HUES48 (cell line): ENCODE measurements at regions not wholly inside any gene's neighbourhood (a gene's known extent, or its start where the extent isn't known, plus 50 kb on each side); places are given as distances from the start of the nearest gene placed in this dataset.

Experiments
- H3K27ac ChIP-seq: one replicate; pipeline ENCODE4 v1.7.0; 2013; ENCODE audit warnings: low read depth, low read length, inconsistent platforms
- H3K27me3 ChIP-seq: 2 replicates; pipeline ENCODE4 v1.6.1; 2013; ENCODE audit warnings: mild to moderate bottlenecking, low read length; ENCODE audit not compliant: control insufficient read depth, insufficient read depth
- H3K36me3 ChIP-seq: 2 replicates; pipeline ENCODE4 v1.6.1; 2013; ENCODE audit warnings: low read length; ENCODE audit not compliant: control insufficient read depth, insufficient read depth
- H3K4me1 ChIP-seq: 2 replicates; pipeline ENCODE4 v1.6.1; 2013; ENCODE audit warnings: mild to moderate bottlenecking, low read length; ENCODE audit not compliant: control insufficient read depth, insufficient read depth
- H3K4me3 ChIP-seq: 2 replicates; pipeline ENCODE4 v1.5.1; 2013; ENCODE audit warnings: mild to moderate bottlenecking, low read depth, low read length
- H3K9ac ChIP-seq: 2 replicates; pipeline ENCODE4 v1.6.1; 2013; ENCODE audit warnings: mild to moderate bottlenecking, low read depth, low read length, moderate library complexity
- H3K9me3 ChIP-seq: 2 replicates; pipeline ENCODE4 v1.6.1; 2013; ENCODE audit warnings: low read length; ENCODE audit not compliant: control insufficient read depth, insufficient read depth

- H3K36me3 ChIP-seq, result no peaks in the 10 kb centered on the region
- no peaks in the 10 kb centered on the region for H3K9me3 ChIP-seq
- no peaks in the 10 kb centered on the region for H3K4me1 ChIP-seq
- H3K27me3 ChIP-seq, result no peaks in the 10 kb centered on the region
- H3K27ac ChIP-seq, result no peak overlapping the region
- no peak overlapping the region for H3K4me3 ChIP-seq
- no peak overlapping the region for H3K9ac ChIP-seq
Observed at GRCh38 chr5:60261732-60262131, 368.2 kb upstream of the PDE4D start.

GRCh38 chr5:60260658-60261057 is 367.1 kb upstream of the PDE4D start:
- no peaks in the 10 kb centered on the region for H3K9me3 ChIP-seq
- H3K4me1 ChIP-seq, result no peaks in the 10 kb centered on the region
- H3K9ac ChIP-seq, result no peak overlapping the region
- H3K4me3 ChIP-seq, result no peak overlapping the region
- no peak overlapping the region for H3K27ac ChIP-seq
- H3K27me3 ChIP-seq, result no peaks in the 10 kb centered on the region
- H3K36me3 ChIP-seq, result no peaks in the 10 kb centered on the region

GRCh38 chr5:60259730-60260129 is 366.2 kb upstream of the PDE4D start:
- Histone ChIP-seq H3K36me3 (no peaks in the 10 kb centered on the region), H3K4me3 (no peak overlapping the region), H3K9me3 (no peaks in the 10 kb centered on the region), H3K27ac (no peak overlapping the region), H3K4me1 (no peaks in the 10 kb centered on the region), H3K27me3 (no peaks in the 10 kb centered on the region), H3K9ac (no peak overlapping the region)

- Histone ChIP-seq H3K4me1 (no peaks in the 10 kb centered on the region), H3K9ac (no peak overlapping the region), H3K36me3 (no peaks in the 10 kb centered on the region), H3K27me3 (no peaks in the 10 kb centered on the region), H3K27ac (no peak overlapping the region), H3K9me3 (no peaks in the 10 kb centered on the region), H3K4me3 (no peak overlapping the region)
Observed at GRCh38 chr5:60257596-60258271, 364.2 kb upstream of the PDE4D start.

GRCh38 chr5:60256546-60256945 is 363.0 kb upstream of the PDE4D start:
- Histone ChIP-seq H3K36me3 (no peaks in the 10 kb centered on the region), H3K4me3 (no peak overlapping the region), H3K9ac (no peak overlapping the region), H3K9me3 (no peaks in the 10 kb centered on the region), H3K27ac (no peak overlapping the region), H3K27me3 (no peaks in the 10 kb centered on the region), H3K4me1 (no peaks in the 10 kb centered on the region)

- Histone ChIP-seq H3K9ac (no peak overlapping the region), H3K27me3 (no peaks in the 10 kb centered on the region), H3K4me3 (no peak overlapping the region), H3K9me3 (no peaks in the 10 kb centered on the region), H3K36me3 (no peaks in the 10 kb centered on the region), H3K4me1 (no peaks in the 10 kb centered on the region), H3K27ac (no peak overlapping the region)
Observed at GRCh38 chr5:60248901-60249300, 355.4 kb upstream of the PDE4D start.

GRCh38 chr5:60243713-60244112 is 350.2 kb upstream of the PDE4D start:
- Histone ChIP-seq H3K36me3 (no peaks in the 10 kb centered on the region), H3K9me3 (no peaks in the 10 kb centered on the region), H3K4me3 (no peak overlapping the region), H3K4me1 (no peaks in the 10 kb centered on the region), H3K27ac (no peak overlapping the region), H3K27me3 (no peaks in the 10 kb centered on the region), H3K9ac (no peak overlapping the region)

- H3K4me1 ChIP-seq, result no peaks in the 10 kb centered on the region
- H3K4me3 ChIP-seq, result no peak overlapping the region
- H3K9ac ChIP-seq, result no peak overlapping the region
- H3K36me3 ChIP-seq, result no peaks in the 10 kb centered on the region
- no peak overlapping the region for H3K27ac ChIP-seq
- H3K27me3 ChIP-seq, result no peaks in the 10 kb centered on the region
- no peaks in the 10 kb centered on the region for H3K9me3 ChIP-seq
Observed at GRCh38 chr5:60232036-60232795, 338.7 kb upstream of the PDE4D start.

GRCh38 chr5:60230456-60230855 is 336.9 kb upstream of the PDE4D start:
- Histone ChIP-seq H3K4me3 (no peak overlapping the region), H3K27me3 (no peaks in the 10 kb centered on the region), H3K9me3 (no peaks in the 10 kb centered on the region), H3K36me3 (no peaks in the 10 kb centered on the region), H3K27ac (no peak overlapping the region), H3K4me1 (no peaks in the 10 kb centered on the region), H3K9ac (no peak overlapping the region)

GRCh38 chr5:60229691-60230185 is 336.2 kb upstream of the PDE4D start:
- Histone ChIP-seq H3K27me3 (no peaks in the 10 kb centered on the region), H3K36me3 (no peaks in the 10 kb centered on the region), H3K27ac (no peak overlapping the region)

GRCh38 chr5:60228676-60229075 is 335.1 kb upstream of the PDE4D start:
- no peak overlapping the region for H3K4me3 ChIP-seq
- no peaks in the 10 kb centered on the region for H3K4me1 ChIP-seq
- H3K27ac ChIP-seq, result no peak overlapping the region
- H3K27me3 ChIP-seq, result no peaks in the 10 kb centered on the region
- H3K9ac ChIP-seq, result no peak overlapping the region
- H3K36me3 ChIP-seq, result no peaks in the 10 kb centered on the region
- H3K9me3 ChIP-seq, result no peaks in the 10 kb centered on the region

More at GRCh38 chr5:60229691-60230185, 336.2 kb upstream of the PDE4D start:
- H3K9me3 ChIP-seq, result no peaks in the 10 kb centered on the region
- no peak overlapping the region for H3K4me3 ChIP-seq
- H3K9ac ChIP-seq, result no peak overlapping the region
- H3K4me1 ChIP-seq, result no peaks in the 10 kb centered on the region
